ENCODE measurements at regions not wholly inside any gene's neighbourhood (a gene's known extent, or its start where the extent isn't known, plus 50 kb on each side); places are given as distances from the start of the nearest gene placed in this dataset.

- TF ChIP-seq FOXA1 (IDR thresholded peaks at IDR 0.05) (no peak), SUZ12 (IDR thresholded peaks at IDR 0.05) (no peak), BHLHE40 (IDR thresholded peaks at IDR 0.05; ENCODE audit: borderline replicate concordance) (no peak), ARNT (IDR thresholded peaks at IDR 0.05) (no peak), FOXM1 (IDR thresholded peaks at IDR 0.05; ENCODE audit: borderline replicate concordance) (no peak), ZNF384 (IDR thresholded peaks at IDR 0.05) (no peak), L3MBTL2 (conservative IDR thresholded peaks at IDR 0.05) (no peak), SP1 (IDR thresholded peaks at IDR 0.05) (no peak), PKNOX1 (IDR thresholded peaks at IDR 0.05) (no peak), NFRKB (IDR thresholded peaks at IDR 0.05) (no peak), LEF1 (IDR thresholded peaks at IDR 0.05; ENCODE audit: borderline replicate concordance) (no peak), ELF4 (IDR thresholded peaks at IDR 0.05) (no peak), CTBP1 (IDR thresholded peaks at IDR 0.05; ENCODE audit: borderline replicate concordance) (no peak), HDGF (IDR thresholded peaks at IDR 0.05; ENCODE audit: borderline replicate concordance) (no peak)
Measured at GRCh38 chr11:36751996-36752395, 154.0 kb upstream of the RAG2 start.
